ENCODE measurements at regions not wholly inside any gene's neighbourhood (a gene's known extent, or its start where the extent isn't known, plus 50 kb on each side); places are given as distances from the start of the nearest gene placed in this dataset.

DNA sequence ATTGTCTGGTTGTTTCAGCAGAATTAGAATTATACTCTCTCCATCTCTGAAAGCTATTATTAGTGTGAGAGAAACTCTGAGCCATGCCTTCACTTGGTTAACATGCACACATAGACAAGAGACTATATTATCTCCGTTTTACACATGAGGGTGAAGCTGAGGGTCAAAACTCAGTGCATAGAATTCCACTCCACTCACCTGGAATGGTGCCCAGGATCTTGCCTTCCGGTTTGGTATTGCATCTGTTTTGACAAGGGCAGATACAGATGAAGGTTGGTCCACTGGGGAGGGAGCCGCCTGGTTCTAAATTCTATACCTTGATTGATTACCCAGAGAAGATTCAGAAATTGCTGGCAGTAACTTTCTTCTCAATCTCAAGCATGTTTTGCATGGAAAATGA lies 149.5 kb upstream of the PELI2 start:
- H3K4me1 ChIP-seq, result no peaks in the 10 kb centered on the region
- DNase-seq (ENCODE audit: low spot score in 2 of 2), result no peak
- in situ Hi-C loops (cut with MboI; ENCODE audit: low sequenced_read_pairs), result no loop called here
- H3K36me3 ChIP-seq (replicated peaks), result no peaks in the 10 kb centered on the region
- H3K27me3 ChIP-seq (ENCODE audit: low read depth), result no peaks in the 10 kb centered on the region
- no peaks in the 10 kb centered on the region for H3K9me3 ChIP-seq
- no peak overlapping the region for H3K4me3 ChIP-seq

GRCh38 chr14:55973285-55973800 lies 144.9 kb upstream of the PELI2 start:
- no peaks in the 10 kb centered on the region for H3K36me3 ChIP-seq (replicated peaks)
- no peaks in the 10 kb centered on the region for H3K27me3 ChIP-seq (ENCODE audit: low read depth)
- H3K4me1 ChIP-seq, result peaks cover 5% of the 10 kb centered on the region
- H3K9me3 ChIP-seq, result no peaks in the 10 kb centered on the region
- DNase-seq (ENCODE audit: low spot score in 2 of 2), result no peak
- in situ Hi-C loops (cut with MboI; ENCODE audit: low sequenced_read_pairs), result no loop called here
- no peak overlapping the region for H3K4me3 ChIP-seq

DNA sequence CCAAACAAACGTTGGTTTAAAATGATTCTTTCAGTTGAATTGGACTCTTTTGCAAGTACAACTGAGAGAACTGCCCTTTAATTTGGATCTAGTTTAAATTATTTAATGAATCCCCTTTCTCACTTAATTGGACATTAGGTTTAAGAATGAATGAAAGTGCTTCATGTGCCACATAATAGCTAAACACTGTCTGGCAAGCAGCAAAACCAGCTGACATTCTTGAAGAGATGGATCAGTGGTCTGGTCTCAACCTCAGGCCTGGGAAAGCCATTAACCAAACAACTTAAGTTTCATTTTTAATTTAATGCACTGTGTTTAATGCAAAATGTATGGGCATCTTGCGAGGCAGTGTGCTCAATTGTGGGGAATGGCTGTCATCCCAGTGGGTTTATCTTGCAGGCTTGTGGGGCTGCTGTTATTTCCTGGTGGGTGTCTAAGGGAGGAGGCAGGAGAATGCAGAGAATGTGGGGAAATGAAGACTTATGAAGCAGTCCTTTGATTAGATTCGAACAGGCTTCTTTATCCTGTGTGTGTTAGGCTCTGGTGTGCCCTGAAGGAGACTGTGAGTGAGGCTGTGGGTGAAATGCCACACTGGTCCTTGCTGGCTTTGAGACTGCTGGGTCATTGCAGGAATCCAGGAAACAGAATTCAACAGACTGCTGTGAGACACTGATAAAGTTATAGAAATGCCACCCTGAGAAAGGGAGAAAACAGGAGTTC lies 144.1 kb upstream of the PELI2 start:
- no peak for DNase-seq (ENCODE audit: low spot score in 2 of 2)
- H3K4me3 ChIP-seq, result no peak overlapping the region
- no peaks in the 10 kb centered on the region for H3K36me3 ChIP-seq (replicated peaks)
- in situ Hi-C loops (cut with MboI; ENCODE audit: low sequenced_read_pairs), result no loop called here
- H3K4me1 ChIP-seq, result peaks cover 5% of the 10 kb centered on the region
- H3K9me3 ChIP-seq, result no peaks in the 10 kb centered on the region
- no peaks in the 10 kb centered on the region for H3K27me3 ChIP-seq (ENCODE audit: low read depth)

- Histone ChIP-seq H3K4me3 (no peak overlapping the region), H3K9me3 (no peaks in the 10 kb centered on the region), H3K4me1 (peaks cover 5% of the 10 kb centered on the region), H3K27me3 (ENCODE audit: low read depth) (no peaks in the 10 kb centered on the region), H3K36me3 (replicated peaks) (no peaks in the 10 kb centered on the region)
- in situ Hi-C loops (cut with MboI; ENCODE audit: low sequenced_read_pairs), result no loop called here
- DNase-seq (ENCODE audit: low spot score in 2 of 2), result no peak
Measured at GRCh38 chr14:55975281-55975910, 142.8 kb upstream of the PELI2 start.

- Histone ChIP-seq H3K27me3 (ENCODE audit: low read depth) (no peaks in the 10 kb centered on the region), H3K36me3 (replicated peaks) (no peaks in the 10 kb centered on the region), H3K4me3 (no peak overlapping the region), H3K4me1 (peaks cover 5% of the 10 kb centered on the region), H3K9me3 (peaks cover 5% of the 10 kb centered on the region; the same call in 1 of the 2 replicates)
- DNase-seq (ENCODE audit: low spot score in 2 of 2), result no peak
- in situ Hi-C loops (cut with MboI; ENCODE audit: low sequenced_read_pairs), result no loop called here
Measured at GRCh38 chr14:55976219-55976618, 142.0 kb upstream of the PELI2 start.

- in situ Hi-C loops (cut with MboI; ENCODE audit: low sequenced_read_pairs), result no loop called here
- no peak overlapping the region for H3K4me3 ChIP-seq
- no peak for DNase-seq (ENCODE audit: low spot score in 2 of 2)
- H3K36me3 ChIP-seq (replicated peaks), result no peaks in the 10 kb centered on the region
- peaks cover 5% of the 10 kb centered on the region; the same call in 1 of the 2 replicates for H3K9me3 ChIP-seq
- H3K27me3 ChIP-seq (ENCODE audit: low read depth), result no peaks in the 10 kb centered on the region
- H3K4me1 ChIP-seq, result peaks cover 5% of the 10 kb centered on the region
Measured at GRCh38 chr14:55976655-55977054, 141.6 kb upstream of the PELI2 start.

DNA sequence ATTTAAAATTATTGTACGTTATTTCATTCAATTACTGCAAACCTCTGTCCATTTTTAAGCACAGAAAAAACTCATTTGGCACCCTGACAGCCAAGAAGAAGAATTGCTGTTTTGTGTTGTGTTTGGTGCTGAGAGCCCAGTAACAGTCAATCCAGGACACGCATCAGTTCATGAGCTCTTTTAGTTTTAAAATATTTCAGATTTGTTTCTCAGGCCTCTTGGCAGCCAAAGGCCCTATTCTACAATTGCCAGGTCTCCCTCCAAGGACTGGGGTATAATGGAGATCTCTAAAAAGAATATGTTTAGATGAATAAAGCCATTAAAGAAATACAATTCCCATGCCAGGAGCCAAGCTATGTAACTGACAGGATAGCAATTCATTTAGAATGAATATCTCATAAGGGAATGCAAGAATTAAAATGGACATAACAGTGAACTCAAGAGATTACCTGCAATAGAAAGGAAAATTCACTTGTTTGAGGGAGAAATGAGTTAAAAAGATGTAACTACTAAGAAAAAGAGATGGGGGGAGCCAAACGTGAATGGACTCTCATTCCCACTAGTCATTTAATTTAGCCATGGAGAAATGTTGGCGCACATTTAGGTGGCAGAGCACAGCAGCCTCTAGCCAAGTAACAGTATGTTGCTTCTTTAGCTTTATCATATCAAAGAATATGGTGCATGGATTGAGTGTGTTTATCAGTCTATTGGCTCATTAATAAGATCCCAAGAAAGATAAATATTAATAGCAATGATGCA lies 140.6 kb upstream of the PELI2 start:
- H3K27me3 ChIP-seq (ENCODE audit: low read depth), result no peaks in the 10 kb centered on the region
- no peaks in the 10 kb centered on the region for H3K36me3 ChIP-seq (replicated peaks)
- H3K4me3 ChIP-seq, result no peak overlapping the region
- H3K9me3 ChIP-seq, result peaks cover 5% of the 10 kb centered on the region; the same call in 1 of the 2 replicates
- in situ Hi-C loops (cut with MboI; ENCODE audit: low sequenced_read_pairs), result no loop called here
- H3K4me1 ChIP-seq, result peaks cover 5% of the 10 kb centered on the region
- DNase-seq (ENCODE audit: low spot score in 2 of 2), result no peak

GRCh38 chr14:55979096-55979495 lies 139.1 kb upstream of the PELI2 start:
- in situ Hi-C loops (cut with MboI; ENCODE audit: low sequenced_read_pairs), result no loop called here
- no peak for DNase-seq (ENCODE audit: low spot score in 2 of 2)
- no peaks in the 10 kb centered on the region for H3K36me3 ChIP-seq (replicated peaks)
- no peak overlapping the region for H3K4me3 ChIP-seq
- H3K27me3 ChIP-seq (ENCODE audit: low read depth), result no peaks in the 10 kb centered on the region
- H3K9me3 ChIP-seq, result peaks cover 5% of the 10 kb centered on the region; the same call in 1 of the 2 replicates
- H3K4me1 ChIP-seq, result peaks cover 5% of the 10 kb centered on the region

- Histone ChIP-seq H3K4me1 (peaks cover 5% of the 10 kb centered on the region), H3K9me3 (peaks cover 5% of the 10 kb centered on the region; the same call in 1 of the 2 replicates), H3K27me3 (ENCODE audit: low read depth) (no peaks in the 10 kb centered on the region), H3K36me3 (replicated peaks) (no peaks in the 10 kb centered on the region), H3K4me3 (no peak overlapping the region)
- DNase-seq (ENCODE audit: low spot score in 2 of 2), result no peak
- in situ Hi-C loops (cut with MboI; ENCODE audit: low sequenced_read_pairs), result no loop called here
Measured at GRCh38 chr14:55979781-55980180, 138.4 kb upstream of the PELI2 start.

GRCh38 chr14:55980970-55981369 lies 137.2 kb upstream of the PELI2 start:
- in situ Hi-C loops (cut with MboI; ENCODE audit: low sequenced_read_pairs), result no loop called here
- H3K27me3 ChIP-seq (ENCODE audit: low read depth), result no peaks in the 10 kb centered on the region
- peaks cover 5% of the 10 kb centered on the region for H3K4me1 ChIP-seq
- peaks cover 5% of the 10 kb centered on the region; the same call in 1 of the 2 replicates for H3K9me3 ChIP-seq
- no peak overlapping the region for H3K4me3 ChIP-seq
- H3K36me3 ChIP-seq (replicated peaks), result no peaks in the 10 kb centered on the region
- DNase-seq (ENCODE audit: low spot score in 2 of 2), result no peak

GRCh38 chr14:55986069-55986468 lies 132.1 kb upstream of the PELI2 start:
- no peak overlapping the region for H3K4me3 ChIP-seq
- in situ Hi-C loops (cut with MboI; ENCODE audit: low sequenced_read_pairs), result no loop called here
- DNase-seq (ENCODE audit: low spot score in 2 of 2), result no peak
- peaks cover 1% of the 10 kb centered on the region; the same call in 1 of the 2 replicates for H3K9me3 ChIP-seq
- H3K27me3 ChIP-seq (ENCODE audit: low read depth), result no peaks in the 10 kb centered on the region
- H3K4me1 ChIP-seq, result no peaks in the 10 kb centered on the region
- no peaks in the 10 kb centered on the region for H3K36me3 ChIP-seq (replicated peaks)

DNA sequence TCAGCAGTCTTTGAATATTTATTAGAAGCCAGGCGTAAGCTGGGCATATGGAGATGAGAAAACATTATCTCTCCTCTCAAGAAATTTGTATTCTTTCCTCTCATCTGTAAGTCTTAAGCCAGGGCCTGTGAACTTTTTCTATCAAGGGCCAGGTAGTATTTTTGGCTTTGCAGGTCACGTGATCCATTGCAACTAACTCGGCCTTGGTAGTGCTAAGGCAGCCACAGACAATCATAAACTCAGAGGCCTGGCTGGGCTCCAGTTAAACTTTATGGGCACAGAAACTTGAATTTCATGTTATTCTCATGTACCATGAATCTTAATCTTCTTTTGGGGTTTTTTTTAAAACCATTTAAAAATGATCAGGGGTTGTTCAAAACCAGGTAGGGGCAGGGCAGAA lies 117.4 kb upstream of the PELI2 start:
- H3K27me3 ChIP-seq (ENCODE audit: low read depth), result no peaks in the 10 kb centered on the region
- H3K4me1 ChIP-seq, result 0 out of 2 replicates have a peak, but pooled peaks cover 2% of the 10 kb centered on the region
- no peak for DNase-seq (ENCODE audit: low spot score in 2 of 2)
- in situ Hi-C loops (cut with MboI; ENCODE audit: low sequenced_read_pairs), result no loop called here
- no peak overlapping the region for H3K4me3 ChIP-seq
- no peaks in the 10 kb centered on the region for H3K36me3 ChIP-seq (replicated peaks)
- no peaks in the 10 kb centered on the region for H3K9me3 ChIP-seq

DNA sequence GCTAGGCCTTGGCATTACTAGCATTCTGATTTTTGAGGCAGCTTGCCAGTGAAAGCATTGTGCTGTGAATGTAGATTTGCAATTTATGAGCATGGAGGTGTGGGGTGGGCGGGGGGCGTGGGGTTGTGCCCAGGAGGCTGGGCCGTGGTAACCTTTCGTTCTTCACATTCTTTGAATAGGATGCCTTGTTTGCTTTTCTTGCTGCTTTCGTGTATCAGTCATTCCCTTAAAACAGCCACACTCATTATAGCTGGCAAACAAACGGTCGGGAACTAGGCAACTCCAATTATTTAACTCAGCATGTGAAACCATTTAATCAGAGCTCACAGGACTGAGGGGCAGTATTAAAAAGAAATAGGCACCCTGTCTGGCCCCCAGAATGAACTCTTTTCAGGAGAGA lies 115.9 kb upstream of the PELI2 start:
- no peak for DNase-seq (ENCODE audit: low spot score in 2 of 2)
- H3K27me3 ChIP-seq (ENCODE audit: low read depth), result no peaks in the 10 kb centered on the region
- in situ Hi-C loops (cut with MboI; ENCODE audit: low sequenced_read_pairs), result no loop called here

More for the DNA sequence above, 115.9 kb upstream of the PELI2 start:
- no peaks in the 10 kb centered on the region for H3K9me3 ChIP-seq
- H3K4me3 ChIP-seq, result no peak overlapping the region
- 0 out of 2 replicates have a peak, but pooled peaks cover 2% of the 10 kb centered on the region for H3K4me1 ChIP-seq
- H3K36me3 ChIP-seq (replicated peaks), result no peaks in the 10 kb centered on the region
